H1 (cell line): ENCODE measurements at regions not wholly inside any gene's neighbourhood (a gene's known extent, or its start where the extent isn't known, plus 50 kb on each side); places are given as distances from the start of the nearest gene placed in this dataset.

Source experiments
- CTCF ChIA-PET: fragments of 300-600 bp; sonication (Branson Sonifier 250); formaldehyde crosslinking; loops from one replicate; lab custom pipeline; 2021; ENCODE audit not compliant: partially characterized antibody; lab: Charles Lee
- POLR2A ChIA-PET: fragments of 300-600 bp; sonication (Branson Sonifier 250); formaldehyde crosslinking; loops from one replicate; lab custom pipeline; 2021; ENCODE audit warnings: inconsistent platforms; ENCODE audit not compliant: partially characterized antibody; lab: Charles Lee
- DNase-seq, 2 experiments: peaks; one replicate each; pipeline versions ENCODE4 v3.0.0 to v3.0.0-alpha.2; 2010 to 2022; ENCODE audit warnings: low spot score in 2 of 2, low read depth in 1 of 2, mixed read lengths in 1 of 2
- FAIRE-seq: peaks from 2 replicates; lab custom pipeline; 2011; peaks lifted over from hg19 to GRCh38; lab: Jason Lieb, UNC
- H2AFZ ChIP-seq: 2 replicates; pipeline ENCODE4 v1.8.1; 2012; ENCODE audit warnings: low read length, inconsistent platforms
- H2AK5ac ChIP-seq: 2 replicates; pipeline ENCODE4 v1.6.1; 2013; ENCODE audit warnings: low read depth, low read length
- H2BK120ac ChIP-seq: replicated peaks from 2 replicates; pipeline ENCODE3; 2013; ENCODE audit warnings: low read depth, low read length, inconsistent platforms
- H2BK12ac ChIP-seq: 2 replicates; pipeline ENCODE4 v1.6.1; 2013; ENCODE audit warnings: low read depth, low read length
- H2BK15ac ChIP-seq: 2 replicates; pipeline ENCODE4 v1.6.1; 2013; ENCODE audit warnings: low read length
- H2BK20ac ChIP-seq: 2 replicates; pipeline ENCODE4 v1.6.1; 2013; ENCODE audit warnings: low read length
- H2BK5ac ChIP-seq: 2 replicates; pipeline ENCODE4 v1.6.1; 2013; ENCODE audit warnings: low read depth, low read length
- H3K14ac ChIP-seq: 2 replicates; pipeline ENCODE4 v1.6.1; 2013; ENCODE audit warnings: inconsistent platforms; ENCODE audit not compliant: insufficient read length
- H3K18ac ChIP-seq: 2 replicates; pipeline ENCODE4 v1.6.1; 2013; ENCODE audit warnings: low read length; ENCODE audit errors: extremely low read depth
- H3K23ac ChIP-seq: 2 replicates; pipeline ENCODE4 v1.6.1; 2013; ENCODE audit warnings: inconsistent platforms; ENCODE audit not compliant: insufficient read length
- H3K23me2 ChIP-seq: 2 replicates; pipeline ENCODE4 v1.6.1; 2013; ENCODE audit warnings: low read depth, low read length
- H3K27ac ChIP-seq: 2 replicates; pipeline ENCODE4 v1.6.1; 2011; ENCODE audit warnings: low read depth, low read length, inconsistent platforms
- H3K27me3 ChIP-seq, 4 experiments: replicated peaks in 1 of 4; 1 replicate in 1 of 4; 2 replicates in 3 of 4; pipeline versions ENCODE4 v1.6.1 to v1.8.1; 2011 to 2013; ENCODE audit warnings: low read length in 3 of 4, mild to moderate bottlenecking in 3 of 4, inconsistent platforms in 2 of 4, mixed read lengths in 2 of 4, moderate library complexity in 1 of 4; ENCODE audit not compliant: control insufficient read depth in 3 of 4, insufficient read depth in 3 of 4; ENCODE audit errors: extremely low read depth in 1 of 4
- H3K36me3 ChIP-seq, 4 experiments: 2 replicates each; pipeline versions ENCODE4 v1.6.1 to v1.8.1; 2011 to 2013; ENCODE audit warnings: mild to moderate bottlenecking in 4 of 4, low read length in 3 of 4, moderate library complexity in 2 of 4, control low read depth in 1 of 4, inconsistent platforms in 1 of 4; ENCODE audit not compliant: insufficient read depth in 4 of 4, control insufficient read depth in 2 of 4
- H3K4ac ChIP-seq: replicated peaks from 2 replicates; pipeline ENCODE3; 2013; ENCODE audit warnings: low read length, low read depth, mixed read lengths, inconsistent platforms; ENCODE audit not compliant: insufficient read length
- H3K4me1 ChIP-seq, 4 experiments: replicated peaks in 1 of 4; 1 replicate in 1 of 4; 2 replicates in 3 of 4; pipeline versions ENCODE4 v1.6.1 to v1.8.1; 2011 to 2013; ENCODE audit warnings: low read length in 3 of 4, inconsistent platforms in 2 of 4, mixed read lengths in 1 of 4; ENCODE audit not compliant: insufficient read depth in 4 of 4, control insufficient read depth in 3 of 4
- H3K4me2 ChIP-seq, 2 experiments: 2 replicates each; pipeline versions ENCODE4 v1.6.1 to v1.8.1; 2011 to 2013; ENCODE audit warnings: low read depth in 2 of 2, low read length in 2 of 2, control low read depth in 1 of 2, inconsistent platforms in 1 of 2, mild to moderate bottlenecking in 1 of 2; ENCODE audit not compliant: insufficient read depth in 1 of 2
- H3K4me3 ChIP-seq, 4 experiments: fragments of 200-600, 300-600 bp in 1 of 4; sonication (generic), shearing (Covaris generic), sonication (Bioruptor Twin) in 1 of 4; 2 replicates each; pipeline versions ENCODE4 v1.5.1 to v1.8.1; 2011 to 2016; ENCODE audit warnings: low read length in 4 of 4, low read depth in 3 of 4, control low read depth in 2 of 4, inconsistent platforms in 2 of 4, mild to moderate bottlenecking in 2 of 4, mixed read lengths in 1 of 4, moderate library complexity in 1 of 4; ENCODE audit not compliant: insufficient read depth in 2 of 4; ENCODE audit errors: extremely low read depth in 1 of 4
- H3K56ac ChIP-seq: replicated peaks from 2 replicates; pipeline ENCODE3; 2013; ENCODE audit warnings: low read depth, mild to moderate bottlenecking, mixed read lengths, low read length, inconsistent platforms; ENCODE audit not compliant: insufficient read length
- H3K79me1 ChIP-seq: 2 replicates; pipeline ENCODE4 v1.6.1; 2013; ENCODE audit warnings: low read depth, low read length, control low read depth
- H3K79me2 ChIP-seq, 2 experiments: 2 replicates each; pipeline versions ENCODE4 v1.6.1 to v1.8.1; 2012 to 2013; ENCODE audit warnings: low read length in 2 of 2, mild to moderate bottlenecking in 2 of 2, inconsistent platforms in 1 of 2; ENCODE audit not compliant: insufficient read depth in 2 of 2, control insufficient read depth in 1 of 2
- H3K9ac ChIP-seq, 4 experiments: replicated peaks in 1 of 4; 1 replicate in 1 of 4; 2 replicates in 3 of 4; pipeline versions ENCODE4 v1.6.1 to v1.8.1; 2011 to 2013; ENCODE audit warnings: low read depth in 3 of 4, low read length in 3 of 4, control low read depth in 2 of 4, mild to moderate bottlenecking in 2 of 4, moderate library complexity in 2 of 4, inconsistent platforms in 1 of 4; ENCODE audit errors: extremely low read depth in 1 of 4
- H3K9me3 ChIP-seq, 2 experiments: 2 replicates each; pipeline versions ENCODE4 v1.6.1 to v1.8.1; 2012 to 2013; ENCODE audit warnings: mild to moderate bottlenecking in 2 of 2, moderate library complexity in 2 of 2, control low read depth in 1 of 2, inconsistent platforms in 1 of 2, low read depth in 1 of 2, low read length in 1 of 2, mixed read lengths in 1 of 2; ENCODE audit not compliant: insufficient read depth in 2 of 2
- H4K20me1 ChIP-seq, 2 experiments: replicated peaks in 1 of 2; 2 replicates each; pipeline versions ENCODE3 to v1.8.1; 2011 to 2013; ENCODE audit warnings: inconsistent platforms in 2 of 2, low read length in 2 of 2, mild to moderate bottlenecking in 1 of 2; ENCODE audit not compliant: insufficient read depth in 2 of 2, control insufficient read depth in 1 of 2
- H4K5ac ChIP-seq: 2 replicates; pipeline ENCODE4 v1.6.1; 2013; ENCODE audit warnings: low read length, low read depth, mixed read lengths, inconsistent platforms; ENCODE audit not compliant: insufficient read length
- H4K8ac ChIP-seq: 2 replicates; pipeline ENCODE4 v1.8.0; 2013; ENCODE audit warnings: mild to moderate bottlenecking, moderate library complexity, low read length, inconsistent platforms; ENCODE audit not compliant: insufficient read depth; ENCODE audit errors: extremely low read depth
- H4K91ac ChIP-seq: replicated peaks from 2 replicates; pipeline ENCODE3; 2013; ENCODE audit warnings: low read length, mixed read lengths, inconsistent platforms; ENCODE audit not compliant: insufficient read length
- BRCA1 ChIP-seq: IDR thresholded peaks from 2 replicates; pipeline ENCODE4 v1.6.1; 2012; ENCODE audit warnings: low read depth, low read length, improper control_type of control experiment
- NANOG ChIP-seq: IDR thresholded peaks from 2 replicates; pipeline ENCODE4 v1.6.1; 2011; ENCODE audit warnings: low read length, low read depth, mild to moderate bottlenecking, inconsistent platforms; ENCODE audit not compliant: insufficient read depth, poor library complexity, severe bottlenecking
- SIRT6 ChIP-seq: IDR thresholded peaks from one replicate; pipeline ENCODE4 v1.7.1; 2012; ENCODE audit warnings: low read length, inconsistent platforms
- SP4 ChIP-seq: IDR thresholded peaks from 2 replicates; pipeline ENCODE4 v1.6.1; 2012; ENCODE audit warnings: low read length, inconsistent platforms
- TAF7 ChIP-seq: optimal IDR thresholded peaks from 2 replicates; pipeline ENCODE3; 2011; ENCODE audit warnings: low read depth, mild to moderate bottlenecking, inconsistent platforms, low read length, moderate library complexity, borderline replicate concordance
- WGBS, 2 experiments: shearing (Covaris generic) in 1 of 2; methylation state at CpG; one replicate each; pipeline versions ENCODE4 v1.1.6 to v1.1.7; 2013 to 2015; ENCODE audit warnings: low lambda C conversion rate in 2 of 2, mixed read lengths in 2 of 2, inconsistent platforms in 1 of 2, low coverage in 1 of 2, missing lambda C conversion rate in 1 of 2; ENCODE audit not compliant: insufficient replicate concordance in 2 of 2, insufficient coverage in 1 of 2, insufficient read length in 1 of 2; ENCODE audit errors: extremely low coverage in 1 of 2, missing lambda C conversion rate in 1 of 2; 5-methylcytosine and 5-hydroxymethylcytosine counted together

- Histone ChIP-seq H3K4me1 (no peaks in the 10 kb centered on the region), H3K14ac (no peak overlapping the region), H3K56ac (no peak overlapping the region), H2BK5ac (no peak overlapping the region), H2BK12ac (no peak overlapping the region), H2BK120ac (no peak overlapping the region), H3K36me3 (no peaks in the 10 kb centered on the region), H3K23ac (no peak overlapping the region), H3K9me3 (0 out of 4 replicates have a peak, but pooled peaks cover 0 to 3% of the 10 kb centered on the region in 2 experiments), H3K4me2 (no peak overlapping the region), H3K18ac (no peak overlapping the region), H3K27me3 (no peaks in the 10 kb centered on the region), H4K5ac (no peak overlapping the region), H3K4me3 (no peak overlapping the region)
- 95% methylated on average over 2 of the region's 2 CpGs; no CpG with 5 or more reads in 1 of the 2 experiments for WGBS, 2 experiments
- TF ChIP-seq NANOG (no peak), BRCA1 (no peak), SP4 (no peak), TAF7 (no peak), SIRT6 (no peak)
- TF ChIP-seq, all 59 proteins: peak for 0
- Histone ChIP-seq H4K8ac (no peak overlapping the region), H3K79me2 (no peaks in the 10 kb centered on the region), H4K20me1 (no peaks in the 10 kb centered on the region), H4K91ac (no peak overlapping the region), H2AK5ac (no peak overlapping the region), H3K23me2 (no peaks in the 10 kb centered on the region), H3K79me1 (no peaks in the 10 kb centered on the region), H3K27ac (no peak overlapping the region), H3K9ac (no peak overlapping the region), H2BK20ac (no peak overlapping the region), H2BK15ac (no peak overlapping the region), H3K4ac (no peak overlapping the region), H2AFZ (no peak overlapping the region)
- CTCF ChIA-PET: no interaction called here
- no peak for DNase-seq
- FAIRE-seq: no peak
- POLR2A ChIA-PET: no interaction called here
Measured at GRCh38 chr21:16707274-16707673, 805.6 kb upstream of the CXADR start.
